Panc1 (cell line): ENCODE measurements at regions not wholly inside any gene's neighbourhood (a gene's known extent, or its start where the extent isn't known, plus 50 kb on each side); places are given as distances from the start of the nearest gene placed in this dataset.

Experiments used
- ATAC-seq: fragments of 200-7000 bp; cut with Tn5 transposase; 2 replicates; pipeline ENCODE4 v1.9.1; 2020; ENCODE audit warnings: mild to moderate bottlenecking, moderate library complexity
- BruUV-seq: library from RNA; stranded (reverse); fragments of 400-500 nt; replicated peaks from 2 replicates; lab custom pipeline; 2021; lab: Mats Ljungman, UMichigan
- CTCF ChIA-PET: fragments of 300-600 bp; sonication (Branson Sonifier 250); formaldehyde crosslinking; loops from one replicate; lab custom pipeline; 2022; ENCODE audit warnings: antibody characterized with exemption; lab: Charles Lee
- POLR2A ChIA-PET: fragments of 300-600 bp; sonication (Branson Sonifier 250); formaldehyde crosslinking; loops from one replicate; lab custom pipeline; 2022; ENCODE audit warnings: antibody characterized with exemption; lab: Charles Lee
- DNase-seq: peaks from one replicate; pipeline ENCODE4 v3.0.0-alpha.2; 2010; ENCODE audit warnings: low read depth, low spot score
- H3K27ac ChIP-seq: 2 replicates; pipeline ENCODE4 v1.5.1; 2011; ENCODE audit warnings: mild to moderate bottlenecking, low read length, inconsistent platforms
- H3K27me3 ChIP-seq: fragments of 200-500 bp; sonication (Bioruptor generic); 2 replicates; pipeline ENCODE4 v1.6.0; 2014; ENCODE audit warnings: low read length, inconsistent platforms; ENCODE audit not compliant: control insufficient read depth, insufficient read depth
- H3K36me3 ChIP-seq: fragments of 200-500 bp; sonication (Bioruptor generic); 2 replicates; pipeline ENCODE4 v1.5.1; 2014; ENCODE audit warnings: inconsistent platforms, mild to moderate bottlenecking, low read length, moderate library complexity; ENCODE audit not compliant: control insufficient read depth, insufficient read depth
- H3K4me1 ChIP-seq: 2 replicates; pipeline ENCODE4 v1.5.1; 2011; ENCODE audit warnings: inconsistent platforms, mild to moderate bottlenecking, low read length, moderate library complexity; ENCODE audit not compliant: control insufficient read depth, insufficient read depth
- H3K4me3 ChIP-seq, 2 experiments: 2 replicates each; pipeline ENCODE4 v1.5.1; 2011 to 2012; ENCODE audit warnings: low read depth in 2 of 2, low read length in 2 of 2, mild to moderate bottlenecking in 2 of 2, inconsistent platforms in 1 of 2, moderate library complexity in 1 of 2
- H3K9me3 ChIP-seq: fragments of 200-500 bp; sonication (Bioruptor generic); 2 replicates; pipeline ENCODE4 v1.5.1; 2014; ENCODE audit warnings: low read depth, mild to moderate bottlenecking, inconsistent platforms, low read length, moderate library complexity; ENCODE audit not compliant: control insufficient read depth, insufficient read depth
- CTCF ChIP-seq: fragments of 450-650 bp; IDR thresholded peaks from 2 replicates; pipeline ENCODE4 v1.5.1; 2017; ENCODE audit warnings: mild to moderate bottlenecking
- POLR2AphosphoS5 ChIP-seq: IDR thresholded peaks from 2 replicates; pipeline ENCODE4 v1.6.1; 2012; ENCODE audit warnings: mild to moderate bottlenecking, low read depth, low read length, moderate library complexity
- REST ChIP-seq, 2 experiments: IDR thresholded peaks; 2 replicates each; pipeline ENCODE4 v1.6.1; 2011 to 2012; ENCODE audit warnings: low read depth in 2 of 2, control low read depth in 1 of 2, low read length in 1 of 2, mild to moderate bottlenecking in 1 of 2, moderate library complexity in 1 of 2; ENCODE audit not compliant: insufficient read depth in 1 of 2
- SIN3A ChIP-seq: IDR thresholded peaks from 2 replicates; pipeline ENCODE4 v1.6.1; 2012; ENCODE audit warnings: low read depth, mild to moderate bottlenecking, low read length, moderate library complexity, borderline replicate concordance; ENCODE audit not compliant: insufficient read depth
- TCF7L2 ChIP-seq: IDR thresholded peaks from 2 replicates; pipeline ENCODE4 v1.6.1; 2011; ENCODE audit warnings: mild to moderate bottlenecking, low read depth, low read length, inconsistent platforms
- in situ Hi-C: cut with HindIII; loops from 2 replicates; pipeline ENCODE4 v1.10.0; 2016; ENCODE audit warnings: low sequenced_read_pairs, low pct_unique_long_range_greater_than_20kb
- intact Hi-C: fragments of 100-400 bp; cut with micrococcal nuclease; formaldehyde crosslinking; loops from one replicate; pipeline ENCODE4 v1.10.0; 2022; ENCODE audit not compliant: unreplicated experiment

- in situ Hi-C loops = no loop called here
- H3K4me3 ChIP-seq = no peak overlapping the region
- no peaks in the 10 kb centered on the region for H3K36me3 ChIP-seq
- H3K27me3 ChIP-seq = no peaks in the 10 kb centered on the region
- ChIA-PET POLR2A (no interaction called here), CTCF (no interaction called here)
- DNase-seq = no peak
- TF ChIP-seq TCF7L2 (no peak), SIN3A (no peak), POLR2AphosphoS5 (no peak), CTCF (no peak), REST (IDR thresholded peaks at IDR 0.05; ENCODE audit: insufficient read depth in 1 of 2, low read depth in 2 of 2, low read length in 1 of 2) (no peak)
- H3K27ac ChIP-seq = no peak overlapping the region
- peaks cover 3% of the 10 kb centered on the region; the same call in 1 of the 2 replicates for H3K4me1 ChIP-seq
- intact Hi-C loops = no loop called here
- H3K9me3 ChIP-seq = no peaks in the 10 kb centered on the region
- no TSS peak for BruUV-seq
- ATAC-seq = no peak
Measured at GRCh38 chr4:125760956-125761355, 446.2 kb downstream of the FAT4 start.

- intact Hi-C loops (no loop called here), in situ Hi-C loops (no loop called here)
- ATAC-seq = no peak
- no peaks in the 10 kb centered on the region for H3K9me3 ChIP-seq
- no peaks in the 10 kb centered on the region for H3K27me3 ChIP-seq
- POLR2A ChIA-PET = no interaction called here
- H3K4me1 ChIP-seq = peaks cover 3% of the 10 kb centered on the region; the same call in 1 of the 2 replicates
- CTCF ChIA-PET = interaction anchor here (0.6 kb wide), 1 partner anchor 852 kb away, joined by 4 read pairs; no protein-coding TSS in a partner anchor
- no peak for DNase-seq
- no peak for TF ChIP-seq REST (IDR thresholded peaks at IDR 0.05; ENCODE audit: insufficient read depth in 1 of 2, low read depth in 2 of 2, low read length in 1 of 2)
- TF ChIP-seq CTCF = peak; percentile 54
- TF ChIP-seq POLR2AphosphoS5 = no peak
- no peak overlapping the region for H3K27ac ChIP-seq
- no TSS peak for BruUV-seq
- H3K36me3 ChIP-seq = no peaks in the 10 kb centered on the region
- H3K4me3 ChIP-seq = no peak overlapping the region
Measured at GRCh38 chr4:125762537-125762936, 447.8 kb downstream of the FAT4 start.
